GM12878 (cell line): ENCODE measurements at regions not wholly inside any gene's neighbourhood (a gene's known extent, or its start where the extent isn't known, plus 50 kb on each side); places are given as distances from the start of the nearest gene placed in this dataset.

Experiments used
- ATAC-seq: fragments of 200-7000 bp; cut with Tn5 transposase; 3 replicates; pipeline ENCODE4 v1.9.1; 2020; ENCODE audit warnings: mild to moderate bottlenecking, moderate library complexity
- BruUV-seq: library from RNA; stranded (reverse); fragments of 400-500 nt; replicated peaks from 2 replicates; lab custom pipeline; 2021; lab: Mats Ljungman, UMichigan
- CTCF ChIA-PET: fragments of 300-600 bp; sonication (Branson Sonifier 250); formaldehyde crosslinking; extraction: SDS; loops from one replicate; lab custom pipeline; 2021; ENCODE audit warnings: inconsistent platforms; lab: Yijun Ruan, JAX
- POLR2A ChIA-PET: fragments of 350-600 bp; formaldehyde crosslinking; extraction: SDS; loops from one replicate; lab custom pipeline; 2021; ENCODE audit warnings: inconsistent platforms; lab: Charles Lee
- RAD21 ChIA-PET: fragments of 300-600 bp; sonication (Branson Sonifier 250); formaldehyde crosslinking; loops from one replicate; lab custom pipeline; 2023; ENCODE audit warnings: antibody characterized with exemption; ENCODE audit not compliant: unreplicated experiment; lab: Charles Lee
- SMC1A ChIA-PET: fragments of 300-600 bp; sonication (Branson Sonifier 250); formaldehyde crosslinking; loops from one replicate; lab custom pipeline; 2023; ENCODE audit not compliant: unreplicated experiment, uncharacterized antibody; lab: Charles Lee
- DNase-seq: peaks from one replicate; pipeline ENCODE4 v3.0.0-alpha.2; 2011; ENCODE audit warnings: low read depth, low spot score
- FAIRE-seq: peaks from 3 replicates; lab custom pipeline; 2011; peaks lifted over from hg19 to GRCh38; lab: Jason Lieb, UNC
- H2AFZ ChIP-seq: 2 replicates; pipeline ENCODE4 v1.6.0; 2011; ENCODE audit warnings: low read depth, low read length, control low read depth; ENCODE audit not compliant: control insufficient read depth
- H3K27ac ChIP-seq: 2 replicates; pipeline ENCODE4 v1.5.1; 2011; ENCODE audit warnings: control low read depth; ENCODE audit not compliant: control insufficient read depth, insufficient read depth
- H3K27me3 ChIP-seq, 2 experiments: replicated peaks in 1 of 2; 2 replicates each; pipeline versions ENCODE4 v1.6.0 to v1.6.1; 2011; ENCODE audit warnings: low read length in 1 of 2; ENCODE audit not compliant: control insufficient read depth in 2 of 2, insufficient read depth in 2 of 2
- H3K36me3 ChIP-seq, 2 experiments: 2 replicates each; pipeline ENCODE4 v1.5.1; 2011; ENCODE audit warnings: low read length in 1 of 2; ENCODE audit not compliant: control insufficient read depth in 2 of 2, insufficient read depth in 2 of 2
- H3K4me1 ChIP-seq: 2 replicates; pipeline ENCODE4 v1.6.1; 2011; ENCODE audit warnings: mild to moderate bottlenecking, low read length, moderate library complexity, mixed read lengths; ENCODE audit not compliant: control insufficient read depth, insufficient read depth
- H3K4me2 ChIP-seq: 2 replicates; pipeline ENCODE4 v1.6.0; 2011; ENCODE audit warnings: control low read depth; ENCODE audit not compliant: control insufficient read depth, insufficient read depth
- H3K4me3 ChIP-seq: fragments of 200-600 bp; sonication (generic); 2 replicates; pipeline ENCODE4 v1.5.1; 2016
- H3K79me2 ChIP-seq: 2 replicates; pipeline ENCODE4 v1.6.0; 2011; ENCODE audit warnings: low read length; ENCODE audit not compliant: control insufficient read depth, insufficient read depth
- H3K9ac ChIP-seq: 2 replicates; pipeline ENCODE4 v1.8.0; 2011; ENCODE audit warnings: low read length, control low read depth, mixed read lengths; ENCODE audit not compliant: control insufficient read depth, insufficient read depth
- H3K9me3 ChIP-seq: replicated peaks from 3 replicates; pipeline ENCODE4 v1.5.1; 2011; ENCODE audit warnings: mild to moderate bottlenecking, low read length; ENCODE audit not compliant: control insufficient read depth, insufficient read depth
- H4K20me1 ChIP-seq: 2 replicates; pipeline ENCODE4 v1.6.0; 2011; ENCODE audit not compliant: control insufficient read depth, insufficient read depth
- ASH2L ChIP-seq: fragments of 300-600, 200-600 bp; sonication (generic); IDR thresholded peaks from 2 replicates; pipeline ENCODE4 v1.6.1; 2017; ENCODE audit warnings: low read depth, mild to moderate bottlenecking, borderline replicate concordance
- BHLHE40 ChIP-seq, 2 experiments: fragments of 450-650 bp in 1 of 2; IDR thresholded peaks; 2 replicates each; pipeline ENCODE4 v1.6.1; 2011 to 2017; ENCODE audit warnings: low read depth in 2 of 2, borderline replicate concordance in 1 of 2, improper control_type of control experiment in 1 of 2, low read length in 1 of 2, mild to moderate bottlenecking in 1 of 2
- CBX3 ChIP-seq: fragments of 200-600 bp; sonication (generic); IDR thresholded peaks from 2 replicates; pipeline ENCODE4 v1.6.1; 2016; ENCODE audit warnings: low read depth, borderline replicate concordance
- CHD2 ChIP-seq: IDR thresholded peaks from 2 replicates; pipeline ENCODE4 v1.6.1; 2011; ENCODE audit warnings: low read depth, low read length, improper control_type of control experiment, borderline replicate concordance
- EZH2 ChIP-seq: IDR thresholded peaks from 2 replicates; pipeline ENCODE4 v1.6.1; 2012; ENCODE audit warnings: low read depth, mild to moderate bottlenecking, control low read depth, inconsistent platforms, low read length, borderline replicate concordance; ENCODE audit not compliant: control insufficient read depth
- GATAD2B ChIP-seq: fragments of 450-650 bp; conservative IDR thresholded peaks from 2 replicates; pipeline ENCODE4 v1.6.1; 2017; ENCODE audit warnings: low read depth, mild to moderate bottlenecking, moderate library complexity
- NFYB ChIP-seq: IDR thresholded peaks from 2 replicates; pipeline ENCODE4 v1.6.1; 2011; ENCODE audit warnings: low read depth, mild to moderate bottlenecking, low read length, improper control_type of control experiment, moderate library complexity; ENCODE audit not compliant: insufficient read depth
- RAD21 ChIP-seq: IDR thresholded peaks from 2 replicates; pipeline ENCODE4 v1.6.1; 2011; ENCODE audit warnings: mild to moderate bottlenecking, low read depth, low read length, moderate library complexity; ENCODE audit not compliant: insufficient read depth
- RCOR1 ChIP-seq: conservative IDR thresholded peaks from 2 replicates; pipeline ENCODE4 v1.6.1; 2012; ENCODE audit warnings: low read depth, low read length, improper control_type of control experiment
- SMARCA5 ChIP-seq: fragments of 450-650 bp; IDR thresholded peaks from 2 replicates; pipeline ENCODE4 v1.6.1; 2017; ENCODE audit warnings: mild to moderate bottlenecking
- SUZ12 ChIP-seq: fragments of 200-600 bp; sonication (generic); IDR thresholded peaks from one replicate; pipeline ENCODE4 v1.6.1; 2018; ENCODE audit warnings: antibody characterized with exemption, mild to moderate bottlenecking; ENCODE audit not compliant: unreplicated experiment
- TCF3 ChIP-seq: IDR thresholded peaks from 2 replicates; pipeline ENCODE4 v1.6.1; 2012; ENCODE audit warnings: low read depth, mild to moderate bottlenecking, low read length, borderline replicate concordance; ENCODE audit not compliant: insufficient read depth
- ZBED1 ChIP-seq: IDR thresholded peaks from 2 replicates; pipeline ENCODE4 v1.6.1; 2016; ENCODE audit warnings: borderline replicate concordance
- ZNF207 ChIP-seq: fragments of 450-650 bp; IDR thresholded peaks from 2 replicates; pipeline ENCODE4 v1.6.1; 2014; ENCODE audit warnings: antibody characterized with exemption, mild to moderate bottlenecking, borderline replicate concordance
- in situ Hi-C: fragments of 300-500 bp; cut with MboI; formaldehyde crosslinking; loops from 9 replicates; pipeline ENCODE4 v1.14.3; 2018; ENCODE audit warnings: mixed read lengths
- intact Hi-C: fragments of 100-400 bp; cut with micrococcal nuclease; formaldehyde crosslinking; loops from one replicate; pipeline ENCODE4 v1.14.2; 2022; ENCODE audit not compliant: unreplicated experiment
- TF ChIP-seq, protein P1 (sequence below): IDR thresholded peaks from 2 replicates; pipeline ENCODE4 v1.6.1; 2012; ENCODE audit warnings: improper control_type of control experiment, low read depth, low read length; ENCODE audit not compliant: insufficient replicate concordance
- TF ChIP-seq, protein P2 (sequence below): IDR thresholded peaks from 2 replicates; pipeline ENCODE4 v1.6.1; 2012; ENCODE audit warnings: low read depth, low read length, improper control_type of control experiment
- TF ChIP-seq, protein P3 (sequence below): IDR thresholded peaks from 2 replicates; pipeline ENCODE4 v1.6.1; 2011; ENCODE audit warnings: borderline replicate concordance, low read depth, mild to moderate bottlenecking, moderate library complexity, mixed read lengths, low read length; ENCODE audit not compliant: insufficient read depth; ENCODE audit errors: extremely low read length

DNA sequence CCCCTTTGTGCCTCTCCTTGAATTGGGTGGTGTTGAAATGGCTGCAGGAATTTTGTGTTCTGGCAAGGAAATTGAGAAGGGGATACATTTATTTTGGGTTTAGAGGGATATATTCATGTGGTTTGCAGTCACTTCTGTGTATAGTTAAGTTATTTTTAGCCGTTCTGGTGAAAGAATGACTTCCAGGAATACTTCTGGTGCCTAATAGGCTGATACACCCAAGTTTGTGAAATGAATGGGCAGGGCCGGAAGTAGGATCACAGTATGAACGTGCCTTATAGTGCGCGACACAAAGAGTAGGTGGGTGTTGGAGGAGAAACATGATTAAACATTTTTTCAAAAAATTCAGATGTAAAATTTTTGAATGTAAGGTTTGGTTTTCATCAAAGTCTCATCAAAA lies 168.6 kb upstream of the ATP5MC3 start (continued):
- TF ChIP-seq, protein P1, sequence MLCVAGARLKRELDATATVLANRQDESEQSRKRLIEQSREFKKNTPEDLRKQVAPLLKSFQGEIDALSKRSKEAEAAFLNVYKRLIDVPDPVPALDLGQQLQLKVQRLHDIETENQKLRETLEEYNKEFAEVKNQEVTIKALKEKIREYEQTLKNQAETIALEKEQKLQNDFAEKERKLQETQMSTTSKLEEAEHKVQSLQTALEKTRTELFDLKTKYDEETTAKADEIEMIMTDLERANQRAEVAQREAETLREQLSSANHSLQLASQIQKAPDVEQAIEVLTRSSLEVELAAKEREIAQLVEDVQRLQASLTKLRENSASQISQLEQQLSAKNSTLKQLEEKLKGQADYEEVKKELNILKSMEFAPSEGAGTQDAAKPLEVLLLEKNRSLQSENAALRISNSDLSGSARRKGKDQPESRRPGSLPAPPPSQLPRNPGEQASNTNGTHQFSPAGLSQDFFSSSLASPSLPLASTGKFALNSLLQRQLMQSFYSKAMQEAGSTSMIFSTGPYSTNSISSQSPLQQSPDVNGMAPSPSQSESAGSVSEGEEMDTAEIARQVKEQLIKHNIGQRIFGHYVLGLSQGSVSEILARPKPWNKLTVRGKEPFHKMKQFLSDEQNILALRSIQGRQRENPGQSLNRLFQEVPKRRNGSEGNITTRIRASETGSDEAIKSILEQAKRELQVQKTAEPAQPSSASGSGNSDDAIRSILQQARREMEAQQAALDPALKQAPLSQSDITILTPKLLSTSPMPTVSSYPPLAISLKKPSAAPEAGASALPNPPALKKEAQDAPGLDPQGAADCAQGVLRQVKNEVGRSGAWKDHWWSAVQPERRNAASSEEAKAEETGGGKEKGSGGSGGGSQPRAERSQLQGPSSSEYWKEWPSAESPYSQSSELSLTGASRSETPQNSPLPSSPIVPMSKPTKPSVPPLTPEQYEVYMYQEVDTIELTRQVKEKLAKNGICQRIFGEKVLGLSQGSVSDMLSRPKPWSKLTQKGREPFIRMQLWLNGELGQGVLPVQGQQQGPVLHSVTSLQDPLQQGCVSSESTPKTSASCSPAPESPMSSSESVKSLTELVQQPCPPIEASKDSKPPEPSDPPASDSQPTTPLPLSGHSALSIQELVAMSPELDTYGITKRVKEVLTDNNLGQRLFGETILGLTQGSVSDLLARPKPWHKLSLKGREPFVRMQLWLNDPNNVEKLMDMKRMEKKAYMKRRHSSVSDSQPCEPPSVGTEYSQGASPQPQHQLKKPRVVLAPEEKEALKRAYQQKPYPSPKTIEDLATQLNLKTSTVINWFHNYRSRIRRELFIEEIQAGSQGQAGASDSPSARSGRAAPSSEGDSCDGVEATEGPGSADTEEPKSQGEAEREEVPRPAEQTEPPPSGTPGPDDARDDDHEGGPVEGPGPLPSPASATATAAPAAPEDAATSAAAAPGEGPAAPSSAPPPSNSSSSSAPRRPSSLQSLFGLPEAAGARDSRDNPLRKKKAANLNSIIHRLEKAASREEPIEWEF, result no peak
- no peak for TF ChIP-seq ASH2L

DNA sequence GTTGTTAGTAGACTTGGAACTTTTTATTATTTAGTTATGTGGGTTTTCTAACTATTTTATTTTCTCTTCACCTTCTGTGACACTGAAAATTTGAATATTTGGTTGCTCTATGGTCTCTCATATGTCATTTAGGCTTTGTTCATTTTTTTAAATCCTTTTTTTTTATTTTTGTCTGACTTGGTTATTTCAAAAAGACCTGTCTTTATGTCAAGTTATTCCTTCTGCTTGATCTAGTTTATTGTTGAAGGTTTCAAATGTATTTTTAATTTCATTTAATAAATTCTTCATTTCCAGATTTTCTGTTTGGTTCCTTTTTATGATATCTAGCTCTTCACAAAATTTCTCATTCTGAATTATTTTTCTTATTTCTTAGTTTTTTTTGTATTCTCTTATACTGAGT lies 160.6 kb upstream of the ATP5MC3 start:
- H3K9ac ChIP-seq, result no peak overlapping the region
- CTCF ChIA-PET, result no interaction called here
- no peaks in the 10 kb centered on the region for H3K79me2 ChIP-seq
- BruUV-seq, result no TSS peak
- TF ChIP-seq CBX3 (no peak), RAD21 (no peak), SUZ12 (no peak), SMARCA5 (no peak), ZBED1 (no peak), NFYB (no peak), EZH2 (no peak), CHD2 (no peak), GATAD2B (no peak), TCF3 (no peak), RCOR1 (no peak), ZNF207 (no peak), BHLHE40 (IDR thresholded peaks at IDR 0.05; ENCODE audit: borderline replicate concordance in 1 of 2, low read depth in 2 of 2, low read length in 1 of 2) (no peak)
- TF ChIP-seq, protein P2, sequence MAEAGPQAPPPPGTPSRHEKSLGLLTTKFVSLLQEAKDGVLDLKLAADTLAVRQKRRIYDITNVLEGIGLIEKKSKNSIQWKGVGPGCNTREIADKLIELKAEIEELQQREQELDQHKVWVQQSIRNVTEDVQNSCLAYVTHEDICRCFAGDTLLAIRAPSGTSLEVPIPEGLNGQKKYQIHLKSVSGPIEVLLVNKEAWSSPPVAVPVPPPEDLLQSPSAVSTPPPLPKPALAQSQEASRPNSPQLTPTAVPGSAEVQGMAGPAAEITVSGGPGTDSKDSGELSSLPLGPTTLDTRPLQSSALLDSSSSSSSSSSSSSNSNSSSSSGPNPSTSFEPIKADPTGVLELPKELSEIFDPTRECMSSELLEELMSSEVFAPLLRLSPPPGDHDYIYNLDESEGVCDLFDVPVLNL, result no peak
- TF ChIP-seq, protein P3, sequence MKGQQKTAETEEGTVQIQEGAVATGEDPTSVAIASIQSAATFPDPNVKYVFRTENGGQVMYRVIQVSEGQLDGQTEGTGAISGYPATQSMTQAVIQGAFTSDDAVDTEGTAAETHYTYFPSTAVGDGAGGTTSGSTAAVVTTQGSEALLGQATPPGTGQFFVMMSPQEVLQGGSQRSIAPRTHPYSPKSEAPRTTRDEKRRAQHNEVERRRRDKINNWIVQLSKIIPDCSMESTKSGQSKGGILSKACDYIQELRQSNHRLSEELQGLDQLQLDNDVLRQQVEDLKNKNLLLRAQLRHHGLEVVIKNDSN, result no peak
- RAD21 ChIA-PET, result no interaction called here
- no peaks in the 10 kb centered on the region; the same call in 2 of the 3 replicates for H3K9me3 ChIP-seq
- no peaks in the 10 kb centered on the region for H3K27me3 ChIP-seq
- no peaks in the 10 kb centered on the region for H3K4me1 ChIP-seq
- no peak for FAIRE-seq
- SMC1A ChIA-PET, result no interaction called here
- in situ Hi-C loops (no loop called here), intact Hi-C loops (no loop called here)
- no peak overlapping the region for H3K4me3 ChIP-seq
- H3K36me3 ChIP-seq, result no peaks in the 10 kb centered on the region
- no peak overlapping the region for H3K27ac ChIP-seq
- H2AFZ ChIP-seq, result no peak overlapping the region
- no peaks in the 10 kb centered on the region for H4K20me1 ChIP-seq
- POLR2A ChIA-PET, result no interaction called here
- DNase-seq, result no peak
- ATAC-seq, result no peak
- H3K4me2 ChIP-seq, result no peak overlapping the region
